Lung (tissue), 11 donors: ENCODE measurements at regions not wholly inside any gene's neighbourhood (a gene's known extent, or its start where the extent isn't known, plus 50 kb on each side); places are given as distances from the start of the nearest gene placed in this dataset.

Experiments used
- ATAC-seq: fragments of 200-7000 bp; cut with Tn5 transposase; one replicate; pipeline ENCODE4 v1.9.1; 2020; ENCODE audit warnings: moderate number of reproducible peaks; ENCODE audit not compliant: insufficient read depth, low FRiP score
- DNase-seq, 3 donors: peaks; one replicate each; pipeline ENCODE4 v3.0.0-alpha.2; 2013 to 2017
- H3K27ac ChIP-seq, 2 donors: one replicate each; pipeline ENCODE4 v1.5.1; 2013; ENCODE audit warnings: mild to moderate bottlenecking in 2 of 2, moderate library complexity in 2 of 2, control low read depth in 1 of 2, inconsistent platforms in 1 of 2, low read depth in 1 of 2, low read length in 1 of 2
- H3K27me3 ChIP-seq, 3 donors: one replicate each; pipeline ENCODE4 v1.5.1; 2013; ENCODE audit warnings: low read length in 2 of 3; ENCODE audit not compliant: control insufficient read depth in 3 of 3, insufficient read depth in 3 of 3
- H3K36me3 ChIP-seq, 4 donors: one replicate each; pipeline ENCODE4 v1.5.1; 2013; ENCODE audit warnings: low read length in 4 of 4, mild to moderate bottlenecking in 1 of 4, moderate library complexity in 1 of 4; ENCODE audit not compliant: control insufficient read depth in 4 of 4, insufficient read depth in 4 of 4
- H3K4me1 ChIP-seq, 5 donors: one replicate each; pipeline ENCODE4 v1.5.1; 2013; ENCODE audit warnings: low read length in 5 of 5, mild to moderate bottlenecking in 2 of 5, moderate library complexity in 1 of 5; ENCODE audit not compliant: control insufficient read depth in 5 of 5, insufficient read depth in 5 of 5
- H3K4me3 ChIP-seq: one replicate; pipeline ENCODE4 v1.5.1; 2013; ENCODE audit warnings: mild to moderate bottlenecking, control low read depth, moderate library complexity
- H3K9ac ChIP-seq, 2 donors: one replicate each; pipeline ENCODE4 v1.5.1; 2013; ENCODE audit warnings: low read length in 2 of 2, control low read depth in 1 of 2; ENCODE audit not compliant: insufficient read depth in 1 of 2
- H3K9me3 ChIP-seq, 4 donors: one replicate each; pipeline ENCODE4 v1.5.1; 2013; ENCODE audit warnings: low read length in 3 of 4, mild to moderate bottlenecking in 1 of 4, moderate library complexity in 1 of 4; ENCODE audit not compliant: control insufficient read depth in 4 of 4, insufficient read depth in 3 of 4
- WGBS, 2 donors: extraction: QIAGEN DNeasy Blood & Tissue Kit; methylation state at CpG; one replicate each; pipeline ENCODE4 v1.1.7; 2013; 5-methylcytosine and 5-hydroxymethylcytosine counted together
- TF ChIP-seq, protein P1 (sequence below): IDR thresholded peaks from 2 replicates; pipeline ENCODE4 v1.5.1; 2012; ENCODE audit warnings: mild to moderate bottlenecking; ENCODE audit errors: control extremely low read depth, extremely low read depth
- donor health status: control.
- donor health status: control.
- donor health status: Bipolar disorder and iron deficiency.
- donor health status: healthy.
- donor health status: DM: yes; HTN: yes; CAD: no.

DNA sequence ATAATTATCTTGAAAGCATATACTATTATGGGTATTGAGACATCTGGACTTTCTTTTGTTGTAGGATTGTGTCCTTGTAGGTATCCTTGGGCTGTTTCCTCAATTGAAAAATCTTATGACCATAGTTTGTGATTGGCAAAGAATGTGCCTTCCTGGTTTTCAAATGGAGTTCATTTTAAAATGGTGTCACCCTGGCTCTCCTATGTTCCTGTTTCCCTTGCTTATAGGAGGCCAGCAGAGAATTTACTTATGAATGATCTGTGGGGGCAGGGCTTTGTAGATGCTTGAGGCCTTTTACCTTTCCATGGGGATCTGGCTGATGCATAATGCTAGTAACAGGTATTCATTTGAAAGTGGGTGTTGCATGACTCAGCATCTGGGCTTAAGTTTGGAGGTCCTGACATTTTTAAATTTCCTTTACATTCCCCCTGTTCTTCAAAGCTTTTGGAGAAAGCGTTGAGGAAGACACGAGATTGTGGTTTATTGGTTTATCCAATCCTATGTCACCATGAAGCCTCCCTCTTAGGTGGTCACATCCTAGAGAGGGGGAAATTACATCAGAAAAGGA lies 135.0 kb upstream of the PROKR2 start:
- no peak overlapping the region for H3K27ac ChIP-seq
- H3K27me3 ChIP-seq: peaks cover 0 to 3% (median 2%) of the 10 kb centered on the region in 3 donors
- ATAC-seq (no peak), DNase-seq (no peak)
- TF ChIP-seq, protein P1, sequence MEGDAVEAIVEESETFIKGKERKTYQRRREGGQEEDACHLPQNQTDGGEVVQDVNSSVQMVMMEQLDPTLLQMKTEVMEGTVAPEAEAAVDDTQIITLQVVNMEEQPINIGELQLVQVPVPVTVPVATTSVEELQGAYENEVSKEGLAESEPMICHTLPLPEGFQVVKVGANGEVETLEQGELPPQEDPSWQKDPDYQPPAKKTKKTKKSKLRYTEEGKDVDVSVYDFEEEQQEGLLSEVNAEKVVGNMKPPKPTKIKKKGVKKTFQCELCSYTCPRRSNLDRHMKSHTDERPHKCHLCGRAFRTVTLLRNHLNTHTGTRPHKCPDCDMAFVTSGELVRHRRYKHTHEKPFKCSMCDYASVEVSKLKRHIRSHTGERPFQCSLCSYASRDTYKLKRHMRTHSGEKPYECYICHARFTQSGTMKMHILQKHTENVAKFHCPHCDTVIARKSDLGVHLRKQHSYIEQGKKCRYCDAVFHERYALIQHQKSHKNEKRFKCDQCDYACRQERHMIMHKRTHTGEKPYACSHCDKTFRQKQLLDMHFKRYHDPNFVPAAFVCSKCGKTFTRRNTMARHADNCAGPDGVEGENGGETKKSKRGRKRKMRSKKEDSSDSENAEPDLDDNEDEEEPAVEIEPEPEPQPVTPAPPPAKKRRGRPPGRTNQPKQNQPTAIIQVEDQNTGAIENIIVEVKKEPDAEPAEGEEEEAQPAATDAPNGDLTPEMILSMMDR: no peak
- no peaks in the 10 kb centered on the region for H3K4me1 ChIP-seq
- no peaks in the 10 kb centered on the region for H3K9me3 ChIP-seq
- WGBS, 2 donors: 88 to 92% methylated on average over 2 of the region's 2 CpGs
- H3K4me3 ChIP-seq: no peak overlapping the region
- H3K36me3 ChIP-seq: no peaks in the 10 kb centered on the region
- no peak overlapping the region for H3K9ac ChIP-seq

GRCh38 chr20:5448449-5449118 lies 131.8 kb upstream of the PROKR2 start:
- no peak for ATAC-seq
- peaks cover 0 to 4% (median 3%) of the 10 kb centered on the region in 3 donors for H3K27me3 ChIP-seq
- peak; percentile 25 to 46 (median 38) for DNase-seq
- no peak overlapping the region for H3K27ac ChIP-seq
- TF ChIP-seq, protein P1: peak; percentile 12
- no peaks in the 10 kb centered on the region for H3K36me3 ChIP-seq
- H3K4me1 ChIP-seq: no peaks in the 10 kb centered on the region
- WGBS, 2 donors: 17 to 20% methylated on average over 10 of the region's 10 CpGs
- H3K4me3 ChIP-seq: no peak overlapping the region
- no peaks in the 10 kb centered on the region for H3K9me3 ChIP-seq
- no peak overlapping the region for H3K9ac ChIP-seq

GRCh38 chr20:5447188-5447587 lies 130.4 kb upstream of the PROKR2 start:
- ATAC-seq (no peak), DNase-seq (no peak)
- H3K4me3 ChIP-seq: no peak overlapping the region
- H3K9ac ChIP-seq: no peak overlapping the region
- H3K36me3 ChIP-seq: no peaks in the 10 kb centered on the region
- TF ChIP-seq, protein P1: no peak
- H3K27me3 ChIP-seq: peaks cover 0 to 4% (median 3%) of the 10 kb centered on the region in 3 donors
- 70 to 81% methylated on average over 5 of the region's 5 CpGs for WGBS, 2 donors
- no peak overlapping the region for H3K27ac ChIP-seq
- no peaks in the 10 kb centered on the region for H3K9me3 ChIP-seq
- H3K4me1 ChIP-seq: no peaks in the 10 kb centered on the region
